Lower lobe of right lung (tissue), 2 donors: ENCODE measurements at regions not wholly inside any gene's neighbourhood (a gene's known extent, or its start where the extent isn't known, plus 50 kb on each side); places are given as distances from the start of the nearest gene placed in this dataset.

ENCODE experiments used
- ATAC-seq, 2 donors: fragments of 200-7000 bp; cut with Tn5 transposase; one replicate each; pipeline ENCODE4 v1.9.1; 2020 to 2022; ENCODE audit warnings: mild to moderate bottlenecking in 2 of 2, moderate library complexity in 2 of 2
- DNase-seq: peaks from one replicate; pipeline ENCODE4 v3.0.0-alpha.2; 2020
- H3K27ac ChIP-seq: fragments of 200-600 bp; one replicate; pipeline ENCODE4 v1.8.0; 2022
- H3K27me3 ChIP-seq: fragments of 200-600 bp; one replicate; pipeline ENCODE4 v1.8.0; 2022; ENCODE audit warnings: low read depth
- H3K36me3 ChIP-seq: fragments of 200-600 bp; one replicate; pipeline ENCODE4 v1.8.0; 2022; ENCODE audit warnings: mild to moderate bottlenecking
- H3K4me1 ChIP-seq: fragments of 200-600 bp; one replicate; pipeline ENCODE4 v1.8.0; 2022
- H3K4me3 ChIP-seq: fragments of 200-600 bp; one replicate; pipeline ENCODE4 v1.8.0; 2022; ENCODE audit warnings: mild to moderate bottlenecking
- H3K9me3 ChIP-seq: fragments of 200-600 bp; one replicate; pipeline ENCODE4 v1.8.0; 2022
- CTCF ChIP-seq: fragments of 200-600 bp; IDR thresholded peaks from one replicate; pipeline ENCODE4 v1.8.0; 2022; ENCODE audit warnings: antibody characterized with exemption, mild to moderate bottlenecking
- intact Hi-C: fragments of 100-400 bp; cut with DNase I; formaldehyde crosslinking; loops from one replicate; pipeline ENCODE4 v1.11.0; 2022
- donor health status: DM: no; HTN: yes; CAD: no; lungs with severe emphysema.

GRCh38 chr6:102623201-102623600, 1229.7 kb downstream of the GRIK2 start:
- DNase-seq, result no peak
- H3K4me1 ChIP-seq, result no peaks in the 10 kb centered on the region
- H3K9me3 ChIP-seq, result no peaks in the 10 kb centered on the region
- TF ChIP-seq CTCF, result no peak
- no peaks in the 10 kb centered on the region for H3K36me3 ChIP-seq
- intact Hi-C loops, result no loop called here
- no peak overlapping the region for H3K4me3 ChIP-seq
- H3K27me3 ChIP-seq, result no peaks in the 10 kb centered on the region
- no peak for ATAC-seq
- no peak overlapping the region for H3K27ac ChIP-seq

GRCh38 chr6:102619585-102619984, 1226.1 kb downstream of the GRIK2 start:
- intact Hi-C loops, result no loop called here
- TF ChIP-seq CTCF, result peak; percentile 26
- Histone ChIP-seq H3K27ac (no peak overlapping the region), H3K36me3 (no peaks in the 10 kb centered on the region), H3K4me3 (no peak overlapping the region), H3K9me3 (no peaks in the 10 kb centered on the region), H3K27me3 (no peaks in the 10 kb centered on the region), H3K4me1 (no peaks in the 10 kb centered on the region)
- DNase-seq (no peak), ATAC-seq (no peak)

GRCh38 chr6:102582569-102582968, 1189.1 kb downstream of the GRIK2 start:
- intact Hi-C loops, result no loop called here
- no peaks in the 10 kb centered on the region for H3K27me3 ChIP-seq
- ATAC-seq (peak in 1 of 2 donors; percentile 52), DNase-seq (peak; percentile 20)
- no peak for TF ChIP-seq CTCF
- H3K4me1 ChIP-seq, result no peaks in the 10 kb centered on the region
- H3K4me3 ChIP-seq, result no peak overlapping the region
- no peaks in the 10 kb centered on the region for H3K36me3 ChIP-seq
- no peak overlapping the region for H3K27ac ChIP-seq
- no peaks in the 10 kb centered on the region for H3K9me3 ChIP-seq

- ATAC-seq (peak in 1 of 2 donors; percentile 25), DNase-seq (peak; percentile 24)
- no peaks in the 10 kb centered on the region for H3K9me3 ChIP-seq
- no peak for TF ChIP-seq CTCF
- no peaks in the 10 kb centered on the region for H3K36me3 ChIP-seq
- no peaks in the 10 kb centered on the region for H3K27me3 ChIP-seq
- H3K4me3 ChIP-seq, result no peak overlapping the region
- intact Hi-C loops, result no loop called here
- no peaks in the 10 kb centered on the region for H3K4me1 ChIP-seq
- no peak overlapping the region for H3K27ac ChIP-seq
Measured at GRCh38 chr6:102581378-102582124, 1188.0 kb downstream of the GRIK2 start.

GRCh38 chr6:102571236-102571908, 1177.9 kb downstream of the GRIK2 start:
- no peaks in the 10 kb centered on the region for H3K9me3 ChIP-seq
- intact Hi-C loops, result no loop called here
- DNase-seq (no peak), ATAC-seq (no peak)
- TF ChIP-seq CTCF, result no peak
- no peak overlapping the region for H3K4me3 ChIP-seq
- no peaks in the 10 kb centered on the region for H3K27me3 ChIP-seq
- no peaks in the 10 kb centered on the region for H3K36me3 ChIP-seq
- H3K27ac ChIP-seq, result no peak overlapping the region
- no peaks in the 10 kb centered on the region for H3K4me1 ChIP-seq
